ENCODE measurements at regions not wholly inside any gene's neighbourhood (a gene's known extent, or its start where the extent isn't known, plus 50 kb on each side); places are given as distances from the start of the nearest gene placed in this dataset.
A peak's percentile ranks its signal among the peaks of the same experiment; 100 is the strongest.

- peaks cover 0 to 3% (median 0%) of the 10 kb centered on the region in 11 donors for H3K9me3 ChIP-seq
- no peaks in the 10 kb centered on the region for H3K27me3 ChIP-seq
- peak in 6 of 8 donors; percentile 14 to 44 (median 28) for ATAC-seq
- peak overlapping the region in 3 of 10 donors; percentile 2 to 52 (median 35) for H3K27ac ChIP-seq
- intact Hi-C loops (cut with DNase I) = loop anchor here in 1 of 10 donors (5.0 kb wide), 1 partner anchor 282 kb away; no protein-coding TSS in a partner anchor
- DNase-seq = no peak
- 41 to 46% methylated on average over 7 of the region's 7 CpGs for WGBS, 2 donors
- H3K4me1 ChIP-seq = peaks cover 0 to 45% (median 27%) of the 10 kb centered on the region in 9 donors
- H3K4me3 ChIP-seq = no peak overlapping the region
- H3K36me3 ChIP-seq = no peaks in the 10 kb centered on the region
- TF ChIP-seq, protein P1, sequence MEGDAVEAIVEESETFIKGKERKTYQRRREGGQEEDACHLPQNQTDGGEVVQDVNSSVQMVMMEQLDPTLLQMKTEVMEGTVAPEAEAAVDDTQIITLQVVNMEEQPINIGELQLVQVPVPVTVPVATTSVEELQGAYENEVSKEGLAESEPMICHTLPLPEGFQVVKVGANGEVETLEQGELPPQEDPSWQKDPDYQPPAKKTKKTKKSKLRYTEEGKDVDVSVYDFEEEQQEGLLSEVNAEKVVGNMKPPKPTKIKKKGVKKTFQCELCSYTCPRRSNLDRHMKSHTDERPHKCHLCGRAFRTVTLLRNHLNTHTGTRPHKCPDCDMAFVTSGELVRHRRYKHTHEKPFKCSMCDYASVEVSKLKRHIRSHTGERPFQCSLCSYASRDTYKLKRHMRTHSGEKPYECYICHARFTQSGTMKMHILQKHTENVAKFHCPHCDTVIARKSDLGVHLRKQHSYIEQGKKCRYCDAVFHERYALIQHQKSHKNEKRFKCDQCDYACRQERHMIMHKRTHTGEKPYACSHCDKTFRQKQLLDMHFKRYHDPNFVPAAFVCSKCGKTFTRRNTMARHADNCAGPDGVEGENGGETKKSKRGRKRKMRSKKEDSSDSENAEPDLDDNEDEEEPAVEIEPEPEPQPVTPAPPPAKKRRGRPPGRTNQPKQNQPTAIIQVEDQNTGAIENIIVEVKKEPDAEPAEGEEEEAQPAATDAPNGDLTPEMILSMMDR (IDR thresholded peaks at IDR 0.05) = no peak
Measured at GRCh38 chr10:78584681-78585080, 484.1 kb upstream of the ZMIZ1 start.

DNA sequence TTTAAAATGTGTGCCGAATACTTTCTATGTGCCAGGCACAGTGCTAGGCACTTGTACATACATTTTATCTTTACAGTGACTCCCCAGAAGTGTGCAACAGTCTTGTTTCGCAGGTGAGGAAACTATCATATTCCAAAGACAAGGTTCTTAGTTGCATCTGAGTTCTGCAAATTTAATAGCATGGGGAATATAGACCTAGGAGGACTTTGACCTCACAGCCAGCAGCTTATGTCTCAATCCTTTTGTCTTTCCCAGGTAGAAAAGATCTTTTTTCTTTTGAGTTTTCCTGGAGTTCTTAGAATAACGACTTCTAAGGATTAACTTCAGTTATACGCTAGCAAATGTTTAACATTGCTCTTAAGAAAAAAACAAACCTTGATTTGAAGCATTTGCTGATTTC, 482.8 kb upstream of the ZMIZ1 start:
- intact Hi-C loops (cut with DNase I) = loop anchor here in 1 of 10 donors (5.0 kb wide), 1 partner anchor 284 kb away; no protein-coding TSS in a partner anchor
- no peak for DNase-seq
- no peaks in the 10 kb centered on the region for H3K27me3 ChIP-seq
- H3K9me3 ChIP-seq = peaks cover 0 to 9% (median 0%) of the 10 kb centered on the region in 11 donors
- ATAC-seq = no peak
- no peak overlapping the region for H3K4me3 ChIP-seq
- no peak overlapping the region for H3K27ac ChIP-seq
- WGBS, 2 donors = 96 to 98% methylated on average over 4 of the region's 4 CpGs
- TF ChIP-seq, protein P1 (IDR thresholded peaks at IDR 0.05) = no peak
- no peaks in the 10 kb centered on the region for H3K36me3 ChIP-seq
- peaks cover 0 to 39% (median 25%) of the 10 kb centered on the region in 9 donors for H3K4me1 ChIP-seq

DNA sequence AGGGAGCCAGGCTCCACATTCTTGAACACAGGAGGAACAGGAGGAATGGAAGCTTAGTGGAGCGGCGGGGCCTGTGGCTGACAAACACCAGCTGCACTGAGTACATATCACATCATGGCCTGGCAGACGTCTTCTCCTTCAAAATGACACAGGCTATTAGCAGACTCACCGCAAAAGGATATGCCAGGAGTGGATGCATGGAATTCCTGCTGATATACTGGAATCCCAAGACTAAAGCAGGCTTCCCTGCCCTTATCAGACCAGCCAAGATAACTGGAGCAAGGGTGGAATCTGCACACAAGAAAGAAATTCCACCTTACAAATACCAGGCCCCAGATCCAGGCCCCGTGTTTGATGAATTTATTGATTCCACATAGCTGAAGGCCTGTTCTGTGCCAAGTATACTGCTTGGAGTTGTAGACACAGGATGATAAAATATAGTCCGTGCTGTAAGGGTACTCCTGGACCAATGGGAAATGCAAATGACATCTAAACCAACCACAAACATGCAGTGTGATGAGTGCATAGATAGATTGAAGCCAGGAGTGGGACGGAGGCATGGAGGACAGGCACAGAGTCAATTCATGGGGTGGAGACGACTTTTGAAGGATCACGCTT, 480.5 kb upstream of the ZMIZ1 start:
- peaks cover 0 to 9% (median 0%) of the 10 kb centered on the region in 11 donors for H3K9me3 ChIP-seq
- H3K27ac ChIP-seq = peak overlapping the region in 7 of 10 donors; percentile 32 to 83 (median 63)
- peak; percentile 52 to 76 for DNase-seq
- intact Hi-C loops (cut with DNase I) = loop anchor here in 1 of 10 donors (5.0 kb wide), 1 partner anchor 286 kb away; no protein-coding TSS in a partner anchor
- H3K36me3 ChIP-seq = no peaks in the 10 kb centered on the region
- 32 to 47% methylated on average over 9 of the region's 9 CpGs for WGBS, 2 donors
- no peaks in the 10 kb centered on the region for H3K27me3 ChIP-seq
- peaks cover 0 to 39% (median 25%) of the 10 kb centered on the region in 9 donors for H3K4me1 ChIP-seq
- TF ChIP-seq, protein P1 (IDR thresholded peaks at IDR 0.05) = no peak
- peak; percentile 89 to 97 (median 94) for ATAC-seq
- no peak overlapping the region for H3K4me3 ChIP-seq

DNA sequence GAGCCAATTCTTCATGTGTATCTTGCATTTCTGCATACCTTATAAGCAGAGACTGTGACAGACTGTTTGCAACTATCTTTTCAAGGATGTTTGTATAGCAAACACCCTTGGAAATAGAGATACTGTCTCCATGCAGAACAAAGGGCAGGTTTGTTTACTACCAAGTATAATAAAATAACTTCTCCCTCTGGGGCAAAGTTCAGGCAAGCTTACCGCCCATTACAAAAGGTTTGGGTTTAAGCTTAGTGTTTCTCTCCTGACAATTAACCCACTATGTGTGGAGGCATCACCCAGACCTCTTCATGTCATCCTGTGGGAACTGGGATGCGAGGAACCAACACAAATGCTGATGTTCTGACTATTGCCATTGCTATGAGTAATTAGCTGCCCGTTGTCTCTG, 479.1 kb upstream of the ZMIZ1 start:
- Histone ChIP-seq H3K27ac (no peak overlapping the region), H3K4me3 (no peak overlapping the region), H3K27me3 (no peaks in the 10 kb centered on the region), H3K9me3 (peaks cover 0 to 9% (median 0%) of the 10 kb centered on the region in 11 donors), H3K4me1 (peaks cover 0 to 31% (median 20%) of the 10 kb centered on the region in 9 donors), H3K36me3 (no peaks in the 10 kb centered on the region)
- TF ChIP-seq, protein P1 (IDR thresholded peaks at IDR 0.05) = no peak
- whole genome bisulfite sequencing, 2 donors = 91 to 97% methylated on average over 3 of the region's 3 CpGs
- DNase-seq (no peak), ATAC-seq (no peak)
- intact Hi-C loops (cut with DNase I) = loop anchor here in 2 of 10 donors (5.0 to 10.0 kb wide), 2 partner anchors 287 to 605 kb away; no protein-coding TSS in a partner anchor
